ENCODE measurements at regions not wholly inside any gene's neighbourhood (a gene's known extent, or its start where the extent isn't known, plus 50 kb on each side); places are given as distances from the start of the nearest gene placed in this dataset.

GRCh38 chr2:176895158-176895557 is 317.4 kb upstream of the HNRNPA3 start:
- TF ChIP-seq CTCF (IDR thresholded peaks at IDR 0.05) (no peak), POLR2A (IDR thresholded peaks at IDR 0.05) (no peak)
